Activated CD8-positive, alpha-beta T cell treated with anti-CD3 and anti-CD28 coated beads for 36 hours (primary cell): ENCODE measurements at regions not wholly inside any gene's neighbourhood (a gene's known extent, or its start where the extent isn't known, plus 50 kb on each side); places are given as distances from the start of the nearest gene placed in this dataset.

Source experiments
- ATAC-seq: fragments of 200-7000 bp; cut with Tn5 transposase; one replicate; pipeline ENCODE4 v1.10.0; 2021; ENCODE audit warnings: mild to moderate bottlenecking, moderate library complexity
- CTCF ChIA-PET: fragments of 350-600 bp; sonication (Branson Sonifier 250); formaldehyde crosslinking; loops from one replicate; lab custom pipeline; 2021; ENCODE audit warnings: antibody characterized with exemption; lab: Charles Lee
- POLR2A ChIA-PET: fragments of 350-600 bp; sonication (Branson Sonifier 250); formaldehyde crosslinking; loops from one replicate; lab custom pipeline; 2021; ENCODE audit warnings: antibody characterized with exemption; lab: Charles Lee
- DNase-seq: peaks from one replicate; pipeline ENCODE4 v3.0.0-alpha.2; 2020
- H3K27ac Mint-ChIP-seq: one replicate; pipeline ENCODE4 v1.8.0; 2021; ENCODE audit warnings: mild to moderate bottlenecking, mixed read lengths
- H3K27me3 Mint-ChIP-seq: one replicate; pipeline ENCODE4 v1.8.0; 2021; ENCODE audit warnings: mixed read lengths
- H3K36me3 Mint-ChIP-seq: one replicate; pipeline ENCODE4 v1.8.0; 2021; ENCODE audit warnings: low read depth, mixed read lengths
- H3K4me1 Mint-ChIP-seq: one replicate; pipeline ENCODE4 v1.8.0; 2021; ENCODE audit warnings: low read depth, mixed read lengths
- H3K4me3 Mint-ChIP-seq: one replicate; pipeline ENCODE4 v1.8.0; 2021; ENCODE audit warnings: mild to moderate bottlenecking, moderate library complexity, mixed read lengths
- H3K9me3 Mint-ChIP-seq: one replicate; pipeline ENCODE4 v1.8.0; 2021; ENCODE audit warnings: mixed read lengths
- CTCF ChIP-seq: fragments of 200-600 bp; IDR thresholded peaks from one replicate; pipeline ENCODE4 v1.8.0; 2022; ENCODE audit warnings: antibody characterized with exemption, mild to moderate bottlenecking
- intact Hi-C: fragments of 100-400 bp; cut with micrococcal nuclease; formaldehyde crosslinking; loops from one replicate; pipeline ENCODE4 v1.10.0; 2022

GRCh38 chr5:60488466-60489130, 211.4 kb downstream of the DEPDC1B start:
- POLR2A ChIA-PET, result no interaction called here
- CTCF ChIA-PET, result no interaction called here
- Mint-ChIP-seq H3K9me3 (no peaks in the 10 kb centered on the region), H3K27me3 (no peaks in the 10 kb centered on the region), H3K4me1 (no peaks in the 10 kb centered on the region), H3K27ac (no peak overlapping the region), H3K36me3 (no peaks in the 10 kb centered on the region), H3K4me3 (no peak overlapping the region)
- intact Hi-C loops, result no loop called here
- DNase-seq (no peak), ATAC-seq (no peak)
- TF ChIP-seq CTCF, result no peak

- ATAC-seq (no peak), DNase-seq (no peak)
- POLR2A ChIA-PET, result no interaction called here
- Mint-ChIP-seq H3K27me3 (no peaks in the 10 kb centered on the region), H3K9me3 (no peaks in the 10 kb centered on the region), H3K36me3 (no peaks in the 10 kb centered on the region), H3K4me1 (no peaks in the 10 kb centered on the region), H3K4me3 (no peak overlapping the region), H3K27ac (no peak overlapping the region)
- intact Hi-C loops, result no loop called here
- CTCF ChIA-PET, result no interaction called here
- TF ChIP-seq CTCF, result no peak
Observed at GRCh38 chr5:60487885-60488442, 212.0 kb downstream of the DEPDC1B start.

DNA sequence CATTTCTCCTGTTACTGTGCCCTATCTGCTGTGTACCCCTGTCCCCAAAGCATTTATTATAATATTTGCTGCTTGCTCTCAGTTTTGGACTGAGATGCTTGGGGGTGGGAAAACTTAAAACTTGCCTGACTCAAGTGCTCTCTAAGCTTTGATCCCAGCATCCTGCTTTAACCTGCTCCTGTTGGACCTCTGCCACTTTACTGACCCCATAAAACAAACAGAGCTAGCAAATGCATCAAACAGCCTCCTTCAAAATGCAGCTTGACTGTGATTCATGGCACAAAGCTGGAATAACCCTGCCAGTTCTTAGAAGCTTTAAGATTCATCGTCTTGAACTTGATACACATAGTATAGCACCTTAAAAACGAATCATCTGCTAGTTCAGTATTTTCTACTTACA, 212.5 kb downstream of the DEPDC1B start:
- no peaks in the 10 kb centered on the region for H3K9me3 Mint-ChIP-seq
- TF ChIP-seq CTCF, result no peak
- ChIA-PET CTCF (no interaction called here), POLR2A (no interaction called here)
- ATAC-seq, result no peak
- H3K27ac Mint-ChIP-seq, result no peak overlapping the region
- intact Hi-C loops, result no loop called here
- no peak for DNase-seq
- H3K4me3 Mint-ChIP-seq, result no peak overlapping the region
- H3K36me3 Mint-ChIP-seq, result no peaks in the 10 kb centered on the region
- H3K27me3 Mint-ChIP-seq, result no peaks in the 10 kb centered on the region
- no peaks in the 10 kb centered on the region for H3K4me1 Mint-ChIP-seq

DNA sequence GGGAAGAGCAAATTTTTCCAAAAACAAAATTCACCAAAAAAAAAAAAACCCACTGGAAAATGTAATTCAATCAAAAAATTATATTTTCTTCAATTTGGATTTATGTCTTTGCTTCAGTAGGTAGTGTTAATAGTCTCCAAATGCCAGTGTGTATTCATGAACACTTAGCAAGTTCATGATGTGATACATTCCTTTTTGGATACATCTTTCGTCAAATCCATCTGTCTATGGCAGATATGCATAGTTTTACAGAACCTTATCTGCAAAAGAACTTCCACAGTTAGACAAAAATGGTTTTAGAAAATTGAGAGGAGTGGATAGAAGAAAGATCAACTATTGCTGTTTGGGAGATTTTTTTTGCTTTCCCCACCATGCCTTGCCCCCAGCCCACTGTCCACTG, 214.6 kb downstream of the DEPDC1B start:
- ChIA-PET POLR2A (no interaction called here), CTCF (no interaction called here)
- intact Hi-C loops, result no loop called here
- Mint-ChIP-seq H3K4me3 (no peak overlapping the region), H3K9me3 (no peaks in the 10 kb centered on the region), H3K27me3 (no peaks in the 10 kb centered on the region), H3K36me3 (no peaks in the 10 kb centered on the region), H3K27ac (no peak overlapping the region), H3K4me1 (no peaks in the 10 kb centered on the region)
- DNase-seq (no peak), ATAC-seq (no peak)
- TF ChIP-seq CTCF, result no peak

GRCh38 chr5:60483050-60483449, 216.9 kb downstream of the DEPDC1B start:
- Mint-ChIP-seq H3K36me3 (no peaks in the 10 kb centered on the region), H3K27me3 (no peaks in the 10 kb centered on the region), H3K4me1 (no peaks in the 10 kb centered on the region), H3K4me3 (no peak overlapping the region), H3K27ac (no peak overlapping the region), H3K9me3 (no peaks in the 10 kb centered on the region)
- ChIA-PET CTCF (no interaction called here), POLR2A (no interaction called here)
- intact Hi-C loops, result no loop called here
- ATAC-seq (no peak), DNase-seq (no peak)
- no peak for TF ChIP-seq CTCF
